Prostate gland (tissue), 2 donors: ENCODE measurements at regions not wholly inside any gene's neighbourhood (a gene's known extent, or its start where the extent isn't known, plus 50 kb on each side); places are given as distances from the start of the nearest gene placed in this dataset.

Source experiments
- CTCF ChIP-seq, 4 experiments: fragments of 200-600 bp in 2 of 4; fragments of 450-650 bp in 2 of 4; sonication (generic) in 2 of 4; IDR thresholded peaks; 1 replicate in 3 of 4; 2 replicates in 1 of 4; pipeline ENCODE4 v1.5.1; 2016 to 2019; ENCODE audit warnings: antibody characterized with exemption in 4 of 4, mild to moderate bottlenecking in 2 of 4, moderate library complexity in 2 of 4
- POLR2A ChIP-seq: fragments of 450-650 bp; IDR thresholded peaks from one replicate; pipeline ENCODE4 v1.6.1; 2016; ENCODE audit warnings: antibody characterized with exemption, mild to moderate bottlenecking

GRCh38 chr3:177620073-177620472, 422.8 kb upstream of the TBL1XR1 start:
- TF ChIP-seq CTCF (IDR thresholded peaks at IDR 0.05) (no peak), POLR2A (no peak)
